NCI-H345 (cell line): ENCODE measurements at regions not wholly inside any gene's neighbourhood (a gene's known extent, or its start where the extent isn't known, plus 50 kb on each side); places are given as distances from the start of the nearest gene placed in this dataset.

Experiments used
- DNase-seq: peaks from one replicate; lab custom pipeline; 2025; lab: John Stamatoyannopoulos, UW

- DNase-seq: no peak
These were observed 216.7 kb downstream of the GRIN2B start for GRCh38 chr12:13764748-13765147.

GRCh38 chr12:13749389-13749788, 232.0 kb downstream of the GRIN2B start:
- no peak for DNase-seq

- no peak for DNase-seq
These were observed 236.1 kb downstream of the GRIN2B start for GRCh38 chr12:13745111-13745860.

GRCh38 chr12:13744561-13744960, 236.8 kb downstream of the GRIN2B start:
- no peak for DNase-seq

GRCh38 chr12:13740149-13740545, 241.3 kb downstream of the GRIN2B start:
- DNase-seq: no peak

- DNase-seq: no peak
These were observed 245.7 kb downstream of the GRIN2B start for GRCh38 chr12:13735734-13736133.

- no peak for DNase-seq
These were observed 246.7 kb downstream of the GRIN2B start for GRCh38 chr12:13734584-13735152.

GRCh38 chr12:13727707-13728195, 253.7 kb downstream of the GRIN2B start:
- DNase-seq: peak; percentile 98

- no peak for DNase-seq
These were observed 256.4 kb downstream of the GRIN2B start for GRCh38 chr12:13725049-13725448.

GRCh38 chr12:13724136-13724535, 257.3 kb downstream of the GRIN2B start:
- no peak for DNase-seq

- no peak for DNase-seq
These were observed 261.4 kb downstream of the GRIN2B start for GRCh38 chr12:13719986-13720385.

- DNase-seq: no peak
These were observed 263.1 kb downstream of the GRIN2B start for GRCh38 chr12:13718271-13718670.

GRCh38 chr12:13716119-13716518, 265.3 kb downstream of the GRIN2B start:
- DNase-seq: no peak

- no peak for DNase-seq
These were observed 267.6 kb downstream of the GRIN2B start for GRCh38 chr12:13713556-13714410.

- DNase-seq: no peak
These were observed 273.6 kb downstream of the GRIN2B start for GRCh38 chr12:13707829-13708228.

GRCh38 chr12:13702381-13702780, 279.0 kb downstream of the GRIN2B start:
- no peak for DNase-seq

GRCh38 chr12:13701502-13701901, 279.9 kb downstream of the GRIN2B start:
- DNase-seq: no peak

GRCh38 chr12:13697973-13698372, 283.4 kb downstream of the GRIN2B start:
- no peak for DNase-seq

GRCh38 chr12:13695781-13696180, 285.6 kb downstream of the GRIN2B start:
- DNase-seq: no peak

- no peak for DNase-seq
These were observed 289.1 kb downstream of the GRIN2B start for GRCh38 chr12:13692332-13692731.

GRCh38 chr12:13691598-13691997, 289.8 kb downstream of the GRIN2B start:
- DNase-seq: no peak

- DNase-seq: no peak
These were observed 293.8 kb downstream of the GRIN2B start for GRCh38 chr12:13687633-13688032.

GRCh38 chr12:13686260-13686659, 295.1 kb downstream of the GRIN2B start:
- DNase-seq: no peak
